K562 (cell line): ENCODE measurements at regions not wholly inside any gene's neighbourhood (a gene's known extent, or its start where the extent isn't known, plus 50 kb on each side); places are given as distances from the start of the nearest gene placed in this dataset.

ENCODE experiments used
- C11orf30 ChIP-seq: fragments of 450-650 bp; IDR thresholded peaks from 2 replicates; pipeline ENCODE4 v1.6.1; 2016; ENCODE audit warnings: low read depth, mild to moderate bottlenecking
- CBFA2T2 ChIP-seq: fragments of 450-650 bp; conservative IDR thresholded peaks from 2 replicates; pipeline ENCODE4 v1.6.1; 2017; ENCODE audit warnings: mild to moderate bottlenecking
- CEBPB ChIP-seq: fragments of 450-650 bp; IDR thresholded peaks from 2 replicates; pipeline ENCODE4 v1.6.1; 2016; ENCODE audit warnings: missing genetic modification characterization, missing compliant biosample characterization
- CSDE1 ChIP-seq, 2 experiments: fragments of 450-650 bp; IDR thresholded peaks; 2 replicates each; pipeline ENCODE4 v1.6.1; 2016; ENCODE audit warnings: mild to moderate bottlenecking in 1 of 2
- DIDO1 ChIP-seq: fragments of 450-650 bp; IDR thresholded peaks from 2 replicates; pipeline ENCODE4 v1.6.1; 2016; ENCODE audit warnings: low read depth, missing biosample characterization, missing genetic modification characterization
- DPF2 ChIP-seq: fragments of 450-650 bp; IDR thresholded peaks from 2 replicates; pipeline ENCODE4 v1.6.1; 2016
- ETV5 ChIP-seq: sonication (generic); formaldehyde crosslinking; IDR thresholded peaks from 2 replicates; pipeline ENCODE4 v1.4.0; 2020; ENCODE audit warnings: low read depth, mild to moderate bottlenecking, missing genetic modification reagents
- HINFP ChIP-seq: fragments of 450-650 bp; conservative IDR thresholded peaks from 2 replicates; pipeline ENCODE4 v1.6.1; 2016; ENCODE audit warnings: missing genetic modification characterization, low read depth, mild to moderate bottlenecking, control low read depth, missing compliant biosample characterization
- HNRNPLL ChIP-seq: fragments of 200-400 bp; formaldehyde crosslinking; IDR thresholded peaks from 2 replicates; pipeline ENCODE4 v1.6.1; 2017; ENCODE audit warnings: low read length, low read depth, mild to moderate bottlenecking; ENCODE audit not compliant: poor library complexity, severe bottlenecking
- JUND ChIP-seq, 2 experiments: IDR thresholded peaks; 2 replicates in 1 of 2; 3 replicates in 1 of 2; pipeline ENCODE4 v1.6.1; 2011; ENCODE audit warnings: borderline replicate concordance in 2 of 2, low read depth in 2 of 2, low read length in 2 of 2, improper control_type of control experiment in 1 of 2, missing biosample characterization in 1 of 2, missing genetic modification characterization in 1 of 2, missing genetic modification reagents in 1 of 2
- KAT8 ChIP-seq: fragments of 450-650 bp; IDR thresholded peaks from 2 replicates; pipeline ENCODE4 v1.6.1; 2016; ENCODE audit warnings: low read depth, mild to moderate bottlenecking
- MAZ ChIP-seq, 2 experiments: fragments of 450-650 bp in 1 of 2; sonication (generic) in 1 of 2; formaldehyde crosslinking; IDR thresholded peaks in 1 of 2; conservative IDR thresholded peaks in 1 of 2; 2 replicates each; pipeline versions ENCODE4 v1.4.0 to v1.5.0; 2020; ENCODE audit warnings: mild to moderate bottlenecking in 1 of 2, missing genetic modification reagents in 1 of 2
- NCOR1 ChIP-seq: fragments of 450-650 bp; IDR thresholded peaks from 2 replicates; pipeline ENCODE4 v1.6.1; 2016; ENCODE audit warnings: mild to moderate bottlenecking, moderate library complexity
- NR2C1 ChIP-seq, 2 experiments: fragments of 450-650 bp; IDR thresholded peaks; 2 replicates each; pipeline ENCODE4 v1.6.1; 2017; ENCODE audit warnings: mild to moderate bottlenecking in 2 of 2, antibody characterized with exemption in 1 of 2, inconsistent platforms in 1 of 2, missing compliant biosample characterization in 1 of 2, missing genetic modification characterization in 1 of 2
- RAD21 ChIP-seq, 2 experiments: fragments of 250-450 bp in 1 of 2; fragments of 450-650 bp in 1 of 2; sonication (Bioruptor Pico) in 1 of 2; formaldehyde crosslinking in 1 of 2; IDR thresholded peaks in 1 of 2; conservative IDR thresholded peaks in 1 of 2; 2 replicates each; pipeline versions ENCODE4 v1.4.0 to v1.8.0; 2020 to 2022; ENCODE audit warnings: mild to moderate bottlenecking in 2 of 2, moderate library complexity in 1 of 2
- USF2 ChIP-seq: sonication (generic); formaldehyde crosslinking; IDR thresholded peaks from 2 replicates; pipeline ENCODE4 v1.5.0; 2020; ENCODE audit warnings: missing genetic modification reagents
- ZNF175 ChIP-seq: fragments of 200-800 bp; sonication (Bioruptor generic); IDR thresholded peaks from 2 replicates; pipeline ENCODE4 v1.6.1; 2016; ENCODE audit warnings: low read depth, mild to moderate bottlenecking, missing genetic modification characterization, missing compliant biosample characterization
- ZNF280A ChIP-seq: fragments of 450-650 bp; IDR thresholded peaks from 2 replicates; pipeline ENCODE4 v1.6.1; 2018; ENCODE audit warnings: mild to moderate bottlenecking, low read depth; ENCODE audit not compliant: partially characterized antibody
- ZNF3 ChIP-seq: fragments of 250-450 bp; sonication (Bioruptor Pico); IDR thresholded peaks from 2 replicates; pipeline ENCODE4 v1.5.0; 2021; ENCODE audit warnings: mild to moderate bottlenecking, moderate library complexity
- ZNF584 ChIP-seq: fragments of 200-800 bp; sonication (Bioruptor generic); IDR thresholded peaks from 2 replicates; pipeline ENCODE4 v1.6.1; 2016; ENCODE audit warnings: low read depth, mild to moderate bottlenecking, missing genetic modification characterization, missing compliant biosample characterization

GRCh38 chr20:37627060-37627766 lies 66.6 kb upstream of the CTNNBL1 start (continued):
- TF ChIP-seq JUND (IDR thresholded peaks at IDR 0.05; ENCODE audit: borderline replicate concordance, low read depth, low read length) (peak; percentile 65), JUND (tag; IDR thresholded peaks at IDR 0.05; ENCODE audit: borderline replicate concordance, low read depth, low read length) (peak; percentile 72; the same call in 2 of the 3 replicates), CBFA2T2 (peak; percentile 51), NCOR1 (peak; percentile 53; the same call in 1 of the 2 replicates), HNRNPLL (no peak), HINFP (tag) (no peak; the same call in 1 of the 2 replicates), CEBPB (tag) (peak; percentile 44), MAZ (CRISPR knock-in tag; conservative IDR thresholded peaks at IDR 0.05 in 1 of 2, IDR thresholded peaks at IDR 0.05 in 1 of 2) (peak in 1 of 2 experiments; percentile 97; a peak in 2 of 4 replicates), CSDE1 (IDR thresholded peaks at IDR 0.05) (no peak), DIDO1 (tag) (no peak), ZNF175 (peak; percentile 80), ZNF280A (no peak), RAD21 (CRISPR knock-in tag; conservative IDR thresholded peaks at IDR 0.05 in 1 of 2, IDR thresholded peaks at IDR 0.05 in 1 of 2) (no peak), DPF2 (no peak), USF2 (CRISPR knock-in tag) (peak; percentile 74), NR2C1 (IDR thresholded peaks at IDR 0.05) (no peak), NR2C1 (tag; IDR thresholded peaks at IDR 0.05) (peak; percentile 49; the same call in 1 of the 2 replicates), ETV5 (CRISPR knock-in tag) (peak; percentile 93), KAT8 (no peak), ZNF584 (CRISPR knock-in tag) (peak; percentile 88; the same call in 1 of the 2 replicates), C11orf30 (no peak), ZNF3 (no peak)
